HEK293 (cell line): ENCODE measurements at regions not wholly inside any gene's neighbourhood (a gene's known extent, or its start where the extent isn't known, plus 50 kb on each side); places are given as distances from the start of the nearest gene placed in this dataset.
A peak's percentile ranks its signal among the peaks of the same experiment; 100 is the strongest.
"Not testable (repeated sequence)": the region's sequence is repeated elsewhere in the genome, so short reads cannot be mapped to it uniquely, and the experiment has no call there.

ENCODE experiments used
- CTCF ChIA-PET: fragments of 350-600 bp; formaldehyde crosslinking; extraction: SDS; loops from one replicate; lab custom pipeline; 2021; ENCODE audit warnings: antibody characterized with exemption; lab: Yijun Ruan, JAX
- POLR2A ChIA-PET: fragments of 300-600 bp; formaldehyde crosslinking; extraction: SDS; loops from one replicate; lab custom pipeline; 2020; ENCODE audit warnings: antibody characterized with exemption, inconsistent platforms; lab: Yijun Ruan, JAX
- H3K27ac ChIP-seq: fragments of 200-500 bp; sonication (Bioruptor generic); 2 replicates; pipeline ENCODE4 v1.5.1; 2014; ENCODE audit warnings: low read depth, low read length, control low read depth, inconsistent platforms; ENCODE audit errors: extremely low read depth
- H3K36me3 ChIP-seq, 2 experiments: fragments of 200-500 bp in 1 of 2; sonication (Bioruptor generic) in 1 of 2; 1 replicate in 1 of 2; 2 replicates in 1 of 2; pipeline ENCODE4 v1.5.1; 2014 to 2017; ENCODE audit warnings: inconsistent platforms in 2 of 2, low read length in 2 of 2; ENCODE audit not compliant: control insufficient read depth in 2 of 2, insufficient read depth in 1 of 2
- H3K4me1 ChIP-seq: fragments of 200-500 bp; sonication (Bioruptor generic); 2 replicates; pipeline ENCODE4 v1.5.1; 2014; ENCODE audit warnings: mild to moderate bottlenecking, low read length, inconsistent platforms; ENCODE audit not compliant: control insufficient read depth, insufficient read depth
- H3K4me3 ChIP-seq: 2 replicates; pipeline ENCODE4 v1.5.1; 2011; ENCODE audit warnings: low read depth, mild to moderate bottlenecking, control low read depth, low read length, moderate library complexity
- H3K9me3 ChIP-seq: fragments of 200-500 bp; sonication (Bioruptor generic); 2 replicates; pipeline ENCODE4 v1.5.1; 2014; ENCODE audit warnings: low read depth, low read length, inconsistent platforms; ENCODE audit not compliant: control insufficient read depth, insufficient read depth
- MZF1 ChIP-seq: fragments of 450-650 bp; formaldehyde crosslinking; IDR thresholded peaks from 2 replicates; pipeline ENCODE4 v1.5.1; 2017; ENCODE audit warnings: missing biosample characterization, missing genetic modification characterization, borderline replicate concordance
- WT1 ChIP-seq: fragments of 450-650 bp; formaldehyde crosslinking; IDR thresholded peaks from 2 replicates; pipeline ENCODE4 v1.5.1; 2016; ENCODE audit warnings: missing biosample characterization, missing genetic modification characterization
- ZNF292 ChIP-seq: fragments of 450-650 bp; formaldehyde crosslinking; IDR thresholded peaks from 2 replicates; pipeline ENCODE4 v1.5.1; 2016; ENCODE audit warnings: low read depth, missing biosample characterization, missing genetic modification characterization, borderline replicate concordance
- ZNF510 ChIP-seq: fragments of 450-650 bp; formaldehyde crosslinking; IDR thresholded peaks from 2 replicates; pipeline ENCODE4 v1.5.1; 2018; ENCODE audit warnings: mild to moderate bottlenecking, missing genetic modification characterization, missing biosample characterization; ENCODE audit not compliant: insufficient replicate concordance
- ZNF654 ChIP-seq: fragments of 450-650 bp; formaldehyde crosslinking; IDR thresholded peaks from 2 replicates; pipeline ENCODE4 v1.5.1; 2016; ENCODE audit warnings: low read depth, missing biosample characterization, missing genetic modification characterization
- TF ChIP-seq, protein P1 (sequence below): fragments of 450-650 bp; formaldehyde crosslinking; IDR thresholded peaks from 2 replicates; pipeline ENCODE4 v1.5.1; 2017; ENCODE audit warnings: missing biosample characterization, missing genetic modification characterization
- TF ChIP-seq, protein P2 (sequence below): fragments of 450-650 bp; formaldehyde crosslinking; conservative IDR thresholded peaks from 2 replicates; pipeline ENCODE4 v1.5.1; 2016; ENCODE audit warnings: low read depth, missing biosample characterization, missing genetic modification characterization
- TF ChIP-seq, protein P3 (sequence below): fragments of 450-650 bp; formaldehyde crosslinking; IDR thresholded peaks from 2 replicates; pipeline ENCODE4 v1.5.1; 2016; ENCODE audit warnings: missing biosample characterization, missing genetic modification characterization

DNA sequence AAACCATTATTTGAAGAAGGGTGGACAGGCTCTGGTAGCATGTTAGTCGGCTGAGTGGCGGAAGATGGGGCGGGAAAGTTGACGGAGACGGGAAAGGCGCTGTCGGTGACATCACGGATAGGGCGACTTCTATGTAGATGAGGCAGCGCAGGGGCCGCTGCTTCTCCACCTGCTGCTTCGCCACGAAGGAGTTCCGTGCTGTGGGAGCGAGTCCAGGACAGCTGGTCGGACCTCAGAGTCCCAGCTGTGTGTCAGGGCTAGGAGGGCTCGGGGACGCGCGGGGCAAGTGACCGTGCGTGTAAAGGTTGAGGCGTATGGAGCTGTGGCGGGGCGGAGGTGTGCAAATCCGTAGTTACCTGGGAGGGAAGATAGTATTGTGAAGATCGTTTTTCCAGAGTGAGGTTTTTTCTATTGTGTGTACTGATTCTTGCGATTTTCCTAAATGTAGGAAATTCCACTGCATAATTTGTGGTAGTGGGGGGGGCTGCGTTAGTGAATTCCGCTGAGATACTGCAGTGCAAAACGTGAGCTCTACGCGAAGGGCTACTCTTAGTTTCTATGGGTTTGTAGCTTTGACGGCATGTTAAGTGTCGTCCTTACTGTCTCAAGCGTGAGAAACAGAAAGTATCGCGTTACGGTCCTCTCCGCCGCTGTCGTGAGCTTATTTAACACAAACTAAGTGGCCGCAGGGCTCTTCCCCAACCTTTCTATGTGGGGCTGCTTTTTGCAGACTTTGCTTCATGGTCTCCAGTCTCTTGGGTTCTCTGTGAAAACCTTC is 111.2 kb upstream of the NBPF11 start (continued):
- TF ChIP-seq WT1 (tag by site-specific recombination) (peak; percentile 31; the same call in 1 of the 2 replicates), ZNF292 (tag by site-specific recombination) (no peak), ZNF510 (tag by site-specific recombination) (no peak)
- TF ChIP-seq, protein P1, sequence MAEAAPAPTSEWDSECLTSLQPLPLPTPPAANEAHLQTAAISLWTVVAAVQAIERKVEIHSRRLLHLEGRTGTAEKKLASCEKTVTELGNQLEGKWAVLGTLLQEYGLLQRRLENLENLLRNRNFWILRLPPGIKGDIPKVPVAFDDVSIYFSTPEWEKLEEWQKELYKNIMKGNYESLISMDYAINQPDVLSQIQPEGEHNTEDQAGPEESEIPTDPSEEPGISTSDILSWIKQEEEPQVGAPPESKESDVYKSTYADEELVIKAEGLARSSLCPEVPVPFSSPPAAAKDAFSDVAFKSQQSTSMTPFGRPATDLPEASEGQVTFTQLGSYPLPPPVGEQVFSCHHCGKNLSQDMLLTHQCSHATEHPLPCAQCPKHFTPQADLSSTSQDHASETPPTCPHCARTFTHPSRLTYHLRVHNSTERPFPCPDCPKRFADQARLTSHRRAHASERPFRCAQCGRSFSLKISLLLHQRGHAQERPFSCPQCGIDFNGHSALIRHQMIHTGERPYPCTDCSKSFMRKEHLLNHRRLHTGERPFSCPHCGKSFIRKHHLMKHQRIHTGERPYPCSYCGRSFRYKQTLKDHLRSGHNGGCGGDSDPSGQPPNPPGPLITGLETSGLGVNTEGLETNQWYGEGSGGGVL (tag by site-specific recombination): peak; percentile 64
- TF ChIP-seq, protein P2, sequence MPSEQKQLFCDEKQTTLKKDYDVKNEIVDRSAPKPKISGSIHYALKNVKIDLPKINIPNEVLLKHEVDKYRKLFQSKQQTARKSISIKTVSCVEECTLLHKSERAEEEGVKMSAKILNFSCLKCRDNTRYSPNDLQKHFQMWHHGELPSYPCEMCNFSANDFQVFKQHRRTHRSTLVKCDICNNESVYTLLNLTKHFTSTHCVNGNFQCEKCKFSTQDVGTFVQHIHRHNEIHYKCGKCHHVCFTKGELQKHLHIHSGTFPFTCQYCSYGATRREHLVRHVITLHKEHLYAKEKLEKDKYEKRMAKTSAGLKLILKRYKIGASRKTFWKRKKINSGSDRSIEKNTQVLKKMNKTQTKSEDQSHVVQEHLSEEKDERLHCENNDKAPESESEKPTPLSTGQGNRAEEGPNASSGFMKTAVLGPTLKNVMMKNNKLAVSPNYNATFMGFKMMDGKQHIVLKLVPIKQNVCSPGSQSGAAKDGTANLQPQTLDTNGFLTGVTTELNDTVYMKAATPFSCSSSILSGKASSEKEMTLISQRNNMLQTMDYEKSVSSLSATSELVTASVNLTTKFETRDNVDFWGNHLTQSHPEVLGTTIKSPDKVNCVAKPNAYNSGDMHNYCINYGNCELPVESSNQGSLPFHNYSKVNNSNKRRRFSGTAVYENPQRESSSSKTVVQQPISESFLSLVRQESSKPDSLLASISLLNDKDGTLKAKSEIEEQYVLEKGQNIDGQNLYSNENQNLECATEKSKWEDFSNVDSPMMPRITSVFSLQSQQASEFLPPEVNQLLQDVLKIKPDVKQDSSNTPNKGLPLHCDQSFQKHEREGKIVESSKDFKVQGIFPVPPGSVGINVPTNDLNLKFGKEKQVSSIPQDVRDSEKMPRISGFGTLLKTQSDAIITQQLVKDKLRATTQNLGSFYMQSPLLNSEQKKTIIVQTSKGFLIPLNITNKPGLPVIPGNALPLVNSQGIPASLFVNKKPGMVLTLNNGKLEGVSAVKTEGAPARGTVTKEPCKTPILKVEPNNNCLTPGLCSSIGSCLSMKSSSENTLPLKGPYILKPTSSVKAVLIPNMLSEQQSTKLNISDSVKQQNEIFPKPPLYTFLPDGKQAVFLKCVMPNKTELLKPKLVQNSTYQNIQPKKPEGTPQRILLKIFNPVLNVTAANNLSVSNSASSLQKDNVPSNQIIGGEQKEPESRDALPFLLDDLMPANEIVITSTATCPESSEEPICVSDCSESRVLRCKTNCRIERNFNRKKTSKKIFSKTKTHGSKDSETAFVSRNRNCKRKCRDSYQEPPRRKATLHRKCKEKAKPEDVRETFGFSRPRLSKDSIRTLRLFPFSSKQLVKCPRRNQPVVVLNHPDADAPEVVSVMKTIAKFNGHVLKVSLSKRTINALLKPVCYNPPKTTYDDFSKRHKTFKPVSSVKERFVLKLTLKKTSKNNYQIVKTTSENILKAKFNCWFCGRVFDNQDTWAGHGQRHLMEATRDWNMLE (tag by site-specific recombination): no peak; the same call in none of the 2 replicates

DNA sequence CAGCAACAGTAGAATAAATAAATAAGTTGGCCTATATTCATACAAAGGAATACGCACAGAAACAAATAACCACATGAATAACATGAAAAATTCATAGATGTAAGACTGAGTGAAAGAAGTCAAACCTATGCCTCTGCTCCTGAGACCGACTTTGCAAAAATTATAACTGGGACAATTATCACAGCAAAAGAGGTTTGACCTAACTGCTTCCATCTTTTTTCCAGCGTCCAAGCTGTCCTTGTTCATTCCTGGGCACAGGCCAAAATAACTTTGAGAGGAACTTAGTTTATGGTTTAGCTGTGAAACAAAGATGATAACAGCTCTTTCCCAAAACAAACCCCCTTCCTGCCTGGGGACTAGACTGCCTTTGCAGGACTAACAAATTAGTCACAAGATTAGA is 109.6 kb upstream of the NBPF11 start:
- H3K27ac ChIP-seq, H3K4me3 ChIP-seq, CTCF ChIA-PET, H3K36me3 ChIP-seq, H3K9me3 ChIP-seq, H3K4me1 ChIP-seq: not testable (repeated sequence)
- POLR2A ChIA-PET: interaction anchor here (1.0 kb wide), 1 partner anchor 73 kb away, joined by 4 read pairs; no protein-coding TSS in a partner anchor

DNA sequence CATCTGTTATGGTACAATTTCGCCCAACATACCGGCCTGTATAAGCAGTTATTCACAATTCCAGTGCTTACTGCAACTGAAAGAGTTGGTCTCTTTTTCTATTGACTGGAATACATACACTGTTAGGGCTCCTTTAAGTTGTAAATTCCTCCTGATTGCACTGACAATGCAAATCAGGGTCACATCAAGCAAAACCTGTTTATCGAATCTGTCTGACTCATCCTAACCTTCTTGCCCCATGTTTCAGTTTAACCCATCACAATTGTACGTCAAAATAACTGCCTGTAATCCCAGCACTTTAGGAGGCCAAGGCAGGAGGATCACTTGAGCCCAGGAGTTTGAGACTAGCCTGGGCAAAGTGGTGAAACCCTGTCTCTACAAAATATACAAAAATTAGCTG is 105.8 kb upstream of the NBPF11 start:
- H3K4me1 ChIP-seq, H3K4me3 ChIP-seq, H3K27ac ChIP-seq, CTCF ChIA-PET, POLR2A ChIA-PET, H3K9me3 ChIP-seq, H3K36me3 ChIP-seq: not testable (repeated sequence)

DNA sequence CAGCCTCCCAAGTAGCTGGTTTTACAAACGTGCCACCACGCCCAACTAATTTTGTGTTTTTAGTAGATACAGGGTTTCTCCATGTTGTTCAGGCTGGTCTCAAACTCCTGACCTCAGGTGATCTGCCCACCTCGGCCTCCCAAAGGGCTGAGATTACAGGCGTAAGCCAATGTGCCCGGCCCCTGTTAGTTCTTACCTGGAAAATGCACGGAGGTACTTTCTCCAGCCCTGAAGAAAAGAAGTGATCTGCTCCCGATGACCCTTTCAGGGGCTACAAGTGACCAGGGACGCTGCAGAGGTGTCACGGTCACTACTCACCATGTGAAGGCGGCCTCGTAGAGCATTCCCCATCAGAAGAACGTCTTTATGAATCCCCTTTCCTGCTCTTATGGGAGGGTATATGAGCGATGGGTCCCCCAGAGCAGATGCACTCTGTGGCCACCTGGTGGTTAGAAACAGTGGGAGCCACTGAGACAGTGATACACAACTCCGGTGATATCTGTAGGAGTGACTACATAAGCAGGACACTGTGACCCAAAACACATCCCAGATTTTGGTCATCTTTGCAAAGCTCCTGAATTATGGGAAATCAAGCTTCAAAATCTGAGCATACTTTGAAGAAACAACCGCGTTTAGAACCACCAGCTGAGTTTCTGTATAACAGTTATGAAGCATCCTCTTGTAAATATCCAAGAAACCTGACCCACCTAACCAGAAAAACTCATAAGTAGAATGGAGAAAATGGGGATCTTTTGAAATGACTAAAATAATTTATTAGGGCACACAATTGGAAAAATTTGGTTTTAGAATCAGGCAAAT is 102.7 kb upstream of the NBPF11 start:
- H3K9me3 ChIP-seq, H3K4me1 ChIP-seq, H3K27ac ChIP-seq, H3K36me3 ChIP-seq, POLR2A ChIA-PET, H3K4me3 ChIP-seq, CTCF ChIA-PET: not testable (repeated sequence)
- TF ChIP-seq, protein P3, sequence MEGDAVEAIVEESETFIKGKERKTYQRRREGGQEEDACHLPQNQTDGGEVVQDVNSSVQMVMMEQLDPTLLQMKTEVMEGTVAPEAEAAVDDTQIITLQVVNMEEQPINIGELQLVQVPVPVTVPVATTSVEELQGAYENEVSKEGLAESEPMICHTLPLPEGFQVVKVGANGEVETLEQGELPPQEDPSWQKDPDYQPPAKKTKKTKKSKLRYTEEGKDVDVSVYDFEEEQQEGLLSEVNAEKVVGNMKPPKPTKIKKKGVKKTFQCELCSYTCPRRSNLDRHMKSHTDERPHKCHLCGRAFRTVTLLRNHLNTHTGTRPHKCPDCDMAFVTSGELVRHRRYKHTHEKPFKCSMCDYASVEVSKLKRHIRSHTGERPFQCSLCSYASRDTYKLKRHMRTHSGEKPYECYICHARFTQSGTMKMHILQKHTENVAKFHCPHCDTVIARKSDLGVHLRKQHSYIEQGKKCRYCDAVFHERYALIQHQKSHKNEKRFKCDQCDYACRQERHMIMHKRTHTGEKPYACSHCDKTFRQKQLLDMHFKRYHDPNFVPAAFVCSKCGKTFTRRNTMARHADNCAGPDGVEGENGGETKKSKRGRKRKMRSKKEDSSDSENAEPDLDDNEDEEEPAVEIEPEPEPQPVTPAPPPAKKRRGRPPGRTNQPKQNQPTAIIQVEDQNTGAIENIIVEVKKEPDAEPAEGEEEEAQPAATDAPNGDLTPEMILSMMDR (tag by site-specific recombination): peak; percentile 35; the same call in 1 of the 2 replicates
- peak; percentile 41 for TF ChIP-seq ZNF654 (tag by site-specific recombination)
- peak; percentile 91 for TF ChIP-seq MZF1

DNA sequence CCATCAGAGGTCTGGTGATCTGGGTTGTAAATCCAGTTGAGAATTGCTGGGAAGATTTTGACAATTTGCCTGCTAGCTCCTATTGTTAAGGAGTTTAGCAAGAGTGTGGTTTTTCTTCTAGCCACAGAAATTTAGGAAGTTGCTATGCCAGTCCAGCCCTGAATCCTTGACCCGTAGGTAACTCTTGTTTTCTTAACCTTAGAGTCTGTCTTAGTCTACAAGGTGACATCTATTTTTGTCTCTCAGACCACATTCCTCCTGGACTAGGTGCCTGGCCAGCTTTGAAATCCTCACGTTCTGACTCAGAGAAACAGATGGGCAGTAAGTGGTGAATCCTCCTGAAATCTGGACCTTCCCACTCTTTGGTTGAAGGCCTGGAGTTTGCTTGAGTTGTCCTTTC is 101.7 kb upstream of the NBPF11 start:
- POLR2A ChIA-PET, H3K36me3 ChIP-seq, H3K27ac ChIP-seq, CTCF ChIA-PET, H3K9me3 ChIP-seq, H3K4me1 ChIP-seq, H3K4me3 ChIP-seq: not testable (repeated sequence)

DNA sequence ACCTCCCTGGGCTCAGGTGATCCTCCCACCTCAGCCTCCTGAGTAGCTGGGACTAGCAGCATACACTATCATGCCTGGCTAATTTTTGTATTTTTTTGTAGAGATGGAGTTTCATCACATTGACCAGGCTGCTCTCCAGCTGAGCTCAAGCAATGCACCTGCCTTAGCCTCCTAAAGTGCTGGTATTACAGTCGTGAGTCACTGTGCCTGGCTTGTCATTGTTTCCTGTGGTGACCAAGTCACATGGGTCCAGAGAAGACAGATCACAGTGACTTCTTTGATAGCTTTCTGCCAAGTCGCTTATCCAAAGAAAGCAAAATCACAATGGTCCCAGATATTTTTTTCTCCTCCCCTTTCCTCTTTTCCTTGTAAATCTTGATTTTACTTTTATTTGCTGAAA is 96.7 kb upstream of the NBPF11 start:
- H3K27ac ChIP-seq, H3K4me1 ChIP-seq, H3K9me3 ChIP-seq, H3K4me3 ChIP-seq, POLR2A ChIA-PET, H3K36me3 ChIP-seq, CTCF ChIA-PET: not testable (repeated sequence)
